Spleen (tissue), 7 donors: ENCODE measurements at regions not wholly inside any gene's neighbourhood (a gene's known extent, or its start where the extent isn't known, plus 50 kb on each side); places are given as distances from the start of the nearest gene placed in this dataset.

Experiments used
- CTCF ChIP-seq, 11 experiments: fragments of 200-600 bp in 7 of 11; fragments of 450-650 bp in 4 of 11; sonication (generic) in 4 of 11; IDR thresholded peaks in 8 of 11; conservative IDR thresholded peaks in 3 of 11; 1 replicate in 7 of 11; 2 replicates in 4 of 11; pipeline versions ENCODE4 v1.4.0 to v1.8.0; 2016 to 2021; ENCODE audit warnings: antibody characterized with exemption in 11 of 11, inconsistent platforms in 4 of 11, mild to moderate bottlenecking in 1 of 11
- POLR2A ChIP-seq, 3 donors: fragments of 450-650 bp; IDR thresholded peaks; one replicate each; pipeline ENCODE4 v1.5.1; 2017; ENCODE audit warnings: antibody characterized with exemption in 3 of 3, mild to moderate bottlenecking in 1 of 3
- POLR2AphosphoS5 ChIP-seq, 3 donors: sonication (generic); formaldehyde crosslinking; IDR thresholded peaks; one replicate each; pipeline ENCODE4 v1.5.1; 2017; ENCODE audit warnings: antibody characterized with exemption in 3 of 3
- donor health status: DM: no; HTN: no; CAD: no; lungs with moderate emphysema.
- donor health status: DM: no; HTN: no; CAD: no.
- donor health status: DM: no; HTN: no; CAD: no.

DNA sequence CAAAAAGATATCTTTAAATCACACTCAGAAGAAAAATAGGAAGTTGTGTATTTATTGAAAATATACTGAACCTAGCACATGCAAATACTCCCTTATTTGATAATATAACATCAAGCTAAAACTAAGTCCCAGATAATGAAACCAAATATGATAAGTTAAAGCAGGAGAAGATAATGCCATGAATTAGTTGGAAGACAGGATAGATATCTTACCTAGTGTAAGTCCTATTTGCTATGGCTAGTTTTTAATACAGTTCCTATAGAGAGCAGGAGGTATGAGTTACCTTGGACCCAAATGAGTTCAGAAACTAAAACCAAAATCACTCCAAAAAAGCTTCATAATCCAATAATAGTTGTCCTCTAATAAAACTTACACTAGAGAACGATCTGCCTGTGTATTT lies 1407.1 kb upstream of the MIR17HG start:
- TF ChIP-seq CTCF (IDR thresholded peaks at IDR 0.05 in 8 of 11, conservative IDR thresholded peaks at IDR 0.05 in 3 of 11) (no peak), POLR2A (IDR thresholded peaks at IDR 0.05) (no peak), POLR2AphosphoS5 (IDR thresholded peaks at IDR 0.05) (no peak)
